GM21381 (cell line): ENCODE measurements at regions not wholly inside any gene's neighbourhood (a gene's known extent, or its start where the extent isn't known, plus 50 kb on each side); places are given as distances from the start of the nearest gene placed in this dataset.
"Not testable (repeated sequence)": the region's sequence is repeated elsewhere in the genome, so short reads cannot be mapped to it uniquely, and the experiment has no call there.

Source experiments
- ATAC-seq: cut with Tn5 transposase; IDR thresholded peaks from one replicate; pipeline ENCODE4 v1.9.1; 2021; ENCODE audit warnings: mild to moderate bottlenecking, moderate library complexity; ENCODE audit not compliant: unreplicated experiment

DNA sequence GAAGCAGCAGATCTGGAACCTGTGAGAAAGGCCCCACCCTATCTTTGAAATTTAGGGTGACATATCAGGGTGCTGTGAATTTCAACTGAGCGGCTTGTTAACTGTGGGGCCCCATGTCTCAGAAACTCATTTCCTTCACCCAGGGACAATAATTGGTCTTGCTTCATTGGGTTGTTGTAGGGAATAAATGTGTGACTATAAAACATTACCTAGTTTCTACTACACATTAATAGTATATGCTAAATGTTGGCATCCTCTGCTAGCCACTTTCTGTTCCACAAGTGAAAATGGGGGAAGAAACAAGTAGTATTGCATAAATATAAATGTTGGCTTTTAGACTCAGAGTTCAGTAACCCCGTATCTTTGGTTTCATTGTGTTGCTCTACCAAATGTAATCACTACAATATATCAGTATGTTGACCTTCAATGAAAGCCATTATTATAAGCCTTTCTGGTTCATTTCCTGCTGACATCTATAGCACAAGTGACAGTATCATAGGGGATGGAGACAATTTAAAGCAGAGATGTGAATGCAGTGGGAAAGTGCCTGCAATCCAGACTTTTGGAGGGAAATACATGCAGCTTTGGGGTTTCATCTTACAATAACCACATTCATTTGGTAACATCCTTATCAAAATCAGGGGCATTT lies 905.5 kb upstream of the RAG2 start:
- ATAC-seq: peak; percentile 47

DNA sequence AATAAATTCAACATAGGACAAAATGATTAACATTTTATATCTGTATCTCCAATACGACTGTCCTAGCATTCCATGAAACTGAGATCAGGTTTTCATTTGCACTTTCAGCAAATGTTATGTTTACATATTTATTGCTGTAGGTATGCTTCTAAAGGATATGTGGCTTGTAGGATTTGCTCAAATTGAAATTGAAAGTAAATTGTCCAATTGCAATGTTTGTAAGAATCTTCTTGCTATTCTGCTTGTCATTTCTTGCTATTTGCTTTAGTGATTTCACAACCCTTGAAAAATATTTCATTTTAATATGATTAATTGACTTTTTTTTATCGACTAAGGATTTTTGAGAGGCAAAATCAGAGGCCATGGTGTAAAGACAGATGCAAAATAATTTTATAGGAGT lies 904.2 kb upstream of the RAG2 start:
- ATAC-seq: no peak

DNA sequence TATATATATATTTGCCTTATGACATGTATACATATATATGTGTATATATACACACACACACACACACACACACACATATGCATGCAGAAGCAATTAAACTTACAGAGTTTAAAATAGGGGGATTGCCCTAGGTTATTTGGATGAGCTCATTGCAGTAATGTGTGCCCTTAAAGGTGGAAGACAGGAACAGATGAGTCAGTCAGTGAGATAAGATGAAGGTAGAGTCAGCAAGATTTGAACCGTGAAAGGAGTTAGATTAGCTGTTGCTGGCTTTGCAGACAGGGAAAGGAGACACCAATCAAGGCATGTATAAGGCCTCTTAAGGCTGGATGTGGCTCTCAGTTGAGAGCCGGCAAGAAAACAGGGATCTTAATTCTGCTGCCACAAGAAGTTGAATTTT lies 902.4 kb upstream of the RAG2 start:
- no peak for ATAC-seq

DNA sequence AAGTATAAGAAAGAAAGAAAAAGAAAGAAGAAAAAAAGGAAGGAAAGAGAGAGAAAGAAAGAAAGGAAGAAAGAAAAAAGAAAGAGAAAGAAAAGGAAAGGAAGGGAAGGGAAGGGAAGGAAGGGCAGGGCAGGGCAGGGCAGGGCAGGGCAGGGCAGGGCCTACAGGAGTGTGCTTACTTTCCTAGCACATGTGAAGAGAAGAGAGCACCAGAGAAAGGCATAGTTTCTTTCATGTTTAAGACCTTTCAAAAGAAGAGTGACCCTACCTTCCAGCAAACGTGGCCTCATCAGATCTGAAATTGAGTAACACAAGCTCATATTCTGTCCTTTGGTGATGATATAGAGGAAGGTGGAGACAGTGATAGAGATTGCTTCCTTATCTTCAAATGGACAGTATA lies 899.3 kb upstream of the RAG2 start:
- ATAC-seq: no peak

DNA sequence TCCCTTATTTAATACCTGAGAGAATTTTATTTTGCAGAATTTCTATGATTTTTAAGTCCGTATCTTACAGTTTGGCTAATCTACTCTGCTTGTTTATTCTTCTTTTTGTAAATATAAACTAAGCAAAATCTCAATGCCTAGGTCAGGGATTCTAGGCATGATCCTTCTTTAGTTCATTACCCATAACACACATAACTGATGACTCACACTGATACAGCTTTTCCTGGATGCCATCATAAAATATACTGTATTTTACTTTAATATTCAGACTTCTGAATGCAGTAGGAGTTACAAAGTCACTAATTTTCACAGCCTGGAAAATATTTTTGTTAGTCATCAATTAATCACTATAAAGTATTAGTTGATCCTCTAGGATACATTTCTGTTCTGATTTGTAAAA lies 898.2 kb upstream of the RAG2 start:
- no peak for ATAC-seq

DNA sequence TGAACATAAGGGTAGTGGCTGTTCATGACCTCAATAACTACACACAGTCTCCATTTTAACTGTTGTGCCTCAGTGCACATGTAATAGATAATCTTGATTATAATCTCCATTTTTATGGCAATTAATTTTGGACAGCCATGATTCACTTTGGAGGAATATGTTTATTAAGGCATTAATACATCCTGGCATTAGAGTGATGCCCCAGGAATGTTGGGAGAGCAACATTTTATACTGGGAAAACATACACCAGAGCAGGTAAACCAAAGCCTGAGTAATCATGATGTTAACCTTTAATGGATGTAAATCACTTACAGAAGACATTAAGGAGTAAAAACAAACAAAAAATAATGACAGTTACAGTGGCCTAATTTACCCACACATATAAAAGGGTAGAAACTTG lies 886.3 kb upstream of the RAG2 start:
- ATAC-seq: no peak

DNA sequence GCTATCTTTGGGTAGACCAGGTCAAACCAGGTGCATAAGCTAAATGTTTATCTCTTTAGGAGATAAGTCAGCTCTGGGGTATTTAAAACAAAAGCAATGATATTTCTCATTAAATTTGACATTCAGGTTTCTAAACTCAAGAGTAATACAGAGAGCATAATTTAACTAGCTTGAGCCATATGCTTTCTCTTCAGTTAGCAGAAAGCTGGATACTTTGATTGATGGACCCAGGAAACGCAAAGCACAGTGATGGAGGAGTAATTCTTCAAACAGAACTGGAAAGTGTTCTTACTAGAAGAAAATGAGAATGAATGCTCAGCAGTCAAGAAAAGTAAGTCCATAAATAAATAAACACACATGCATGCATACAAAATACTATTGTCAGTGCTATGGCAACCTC lies 885.7 kb upstream of the RAG2 start:
- ATAC-seq: no peak

DNA sequence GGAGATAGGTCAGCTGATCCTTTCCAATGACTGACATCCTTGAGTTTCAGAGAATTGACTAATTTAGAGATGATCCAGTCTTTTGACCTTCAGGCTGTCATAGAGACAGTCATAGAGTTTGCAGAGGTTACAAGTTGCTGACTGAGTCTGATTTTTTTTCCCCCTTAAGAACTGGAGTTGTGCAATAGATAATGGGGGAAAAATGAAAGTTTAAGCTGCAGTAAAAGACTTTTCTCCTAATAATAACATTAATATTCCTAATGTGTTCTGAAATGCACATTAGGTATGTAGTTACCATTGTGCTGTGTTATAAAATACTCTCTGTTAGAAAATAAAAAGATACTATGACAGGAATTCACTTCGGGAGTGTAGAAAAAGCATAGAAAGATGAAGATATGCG lies 876.9 kb upstream of the RAG2 start:
- no peak for ATAC-seq

DNA sequence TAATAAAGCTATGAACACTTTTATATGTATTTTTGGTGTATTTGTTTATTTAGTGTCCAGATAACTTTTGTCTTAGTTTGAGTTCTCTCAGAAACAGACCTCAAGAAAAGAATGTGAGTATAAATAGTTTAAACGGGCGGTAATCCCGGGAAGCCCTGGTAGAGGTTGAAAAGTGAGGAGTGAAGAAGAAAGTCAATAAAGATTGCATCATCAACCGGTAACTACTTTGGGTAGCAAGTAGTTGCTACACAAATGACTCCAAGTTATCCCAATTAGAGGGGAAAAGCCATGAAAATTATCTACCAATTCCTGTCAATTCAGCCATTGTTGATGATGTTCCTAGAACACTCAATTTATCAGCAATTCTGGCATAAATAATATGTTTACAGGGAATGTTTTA lies 870.3 kb upstream of the RAG2 start:
- ATAC-seq: no peak

DNA sequence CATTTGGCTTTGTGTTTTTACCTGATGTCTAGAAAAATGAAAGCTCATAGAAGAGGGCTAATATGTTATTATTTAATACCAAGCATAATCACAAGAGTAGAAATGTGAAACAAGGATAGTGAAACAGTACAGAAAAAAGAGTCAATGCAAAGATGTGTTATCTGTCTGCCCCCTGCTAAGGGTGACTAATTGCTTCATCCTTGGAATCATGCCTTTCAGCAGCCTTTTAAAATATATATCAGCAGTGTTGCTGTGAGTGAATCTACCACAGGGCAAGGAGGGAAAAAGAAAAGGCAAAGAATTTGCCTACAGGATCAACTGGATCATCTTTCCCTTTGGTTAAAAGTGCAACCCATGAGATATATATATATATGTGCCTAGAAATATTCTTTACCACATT lies 867.2 kb upstream of the RAG2 start:
- no peak for ATAC-seq

DNA sequence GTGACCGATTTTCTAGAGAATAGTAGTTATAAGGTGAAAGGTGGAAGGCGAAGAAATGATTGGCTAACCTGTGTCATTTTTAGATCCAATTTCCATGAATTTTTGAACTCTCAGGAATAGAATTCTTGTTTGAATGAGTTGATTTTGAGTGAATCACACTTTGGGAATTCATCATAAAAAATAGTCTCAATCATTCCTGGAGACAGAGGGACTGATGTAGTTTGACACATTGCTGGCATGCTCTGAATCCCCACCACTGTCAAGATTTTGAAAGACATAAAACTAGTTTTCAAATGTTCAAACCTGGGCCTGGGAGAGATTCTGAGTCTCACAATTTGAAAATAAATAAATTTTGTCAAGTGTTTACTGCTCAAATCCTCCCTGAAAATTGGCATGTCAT lies 861.4 kb upstream of the RAG2 start:
- no peak for ATAC-seq

DNA sequence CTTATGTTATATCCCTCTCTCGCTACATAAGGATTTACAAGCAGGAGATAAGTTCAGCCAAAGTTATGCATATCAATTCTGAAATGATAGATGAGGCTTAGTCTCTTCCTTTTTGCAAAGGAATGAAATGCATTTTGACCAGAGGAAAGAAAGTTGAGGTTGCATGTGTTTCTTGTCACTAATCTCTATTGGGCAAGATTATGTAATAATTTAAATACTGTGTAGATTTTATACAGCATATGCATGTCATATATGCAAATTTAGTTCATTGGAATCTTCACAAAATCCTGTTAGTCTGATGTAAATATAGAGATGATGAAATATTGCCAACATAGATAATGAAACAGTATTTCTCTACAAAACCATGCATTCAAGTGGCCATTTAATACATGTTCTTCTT lies 858.7 kb upstream of the RAG2 start:
- no peak for ATAC-seq

DNA sequence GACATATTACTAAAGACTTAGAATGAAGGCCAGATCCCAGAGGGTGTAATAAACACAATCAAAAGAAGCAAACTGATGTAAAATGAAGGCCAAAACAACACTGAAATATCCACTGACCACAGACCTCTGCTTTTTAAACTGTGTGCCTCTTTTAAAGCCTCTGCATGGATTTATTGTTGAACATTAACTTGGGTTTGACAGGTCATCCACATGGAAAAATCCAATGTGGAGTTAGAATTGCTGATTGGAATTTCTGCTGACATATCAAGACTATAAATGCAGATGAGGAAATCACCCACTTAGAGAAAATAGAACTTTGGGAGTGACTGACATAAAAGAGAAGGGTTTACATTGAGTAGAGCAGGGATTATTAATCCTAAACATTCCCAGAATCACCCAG lies 853.9 kb upstream of the RAG2 start:
- ATAC-seq: no peak

DNA sequence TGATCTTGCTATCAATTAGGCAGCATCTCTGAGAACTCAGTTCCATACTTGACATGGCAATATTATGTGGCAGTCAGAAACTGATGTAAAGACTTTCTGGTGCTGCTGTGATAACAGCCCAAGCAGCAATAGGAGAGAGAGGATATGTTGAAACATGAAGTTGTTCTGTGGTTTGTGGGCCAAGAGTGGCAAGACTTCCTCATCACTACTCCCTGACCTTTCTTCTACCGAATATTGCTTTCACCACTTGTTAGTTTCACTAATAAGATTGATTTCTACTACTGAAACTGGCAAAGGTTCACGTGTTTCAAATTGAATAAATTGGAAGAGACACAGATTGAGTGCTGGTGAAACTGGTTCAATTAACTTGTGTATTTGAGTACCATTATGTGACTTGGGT lies 852.6 kb upstream of the RAG2 start:
- ATAC-seq: peak; percentile 69

DNA sequence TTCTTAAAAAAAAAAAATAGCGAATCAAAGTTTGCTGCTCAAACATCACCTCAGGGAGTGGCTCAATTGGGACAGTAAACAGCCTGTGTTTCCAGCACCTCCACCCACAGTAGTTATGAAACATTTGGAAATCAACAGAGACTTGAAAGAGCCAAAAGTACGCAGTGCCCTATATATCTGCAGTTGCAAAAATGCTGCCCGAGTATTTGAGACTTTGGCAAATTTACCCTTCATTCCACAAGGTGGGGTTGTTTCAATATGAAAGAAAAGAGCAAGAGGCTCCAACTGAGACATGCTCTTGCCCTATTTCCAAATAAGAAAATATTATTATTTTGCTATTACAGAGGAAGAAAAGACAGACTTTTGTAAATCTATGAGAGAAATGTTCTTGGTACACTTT lies 851.1 kb upstream of the RAG2 start:
- no peak for ATAC-seq

DNA sequence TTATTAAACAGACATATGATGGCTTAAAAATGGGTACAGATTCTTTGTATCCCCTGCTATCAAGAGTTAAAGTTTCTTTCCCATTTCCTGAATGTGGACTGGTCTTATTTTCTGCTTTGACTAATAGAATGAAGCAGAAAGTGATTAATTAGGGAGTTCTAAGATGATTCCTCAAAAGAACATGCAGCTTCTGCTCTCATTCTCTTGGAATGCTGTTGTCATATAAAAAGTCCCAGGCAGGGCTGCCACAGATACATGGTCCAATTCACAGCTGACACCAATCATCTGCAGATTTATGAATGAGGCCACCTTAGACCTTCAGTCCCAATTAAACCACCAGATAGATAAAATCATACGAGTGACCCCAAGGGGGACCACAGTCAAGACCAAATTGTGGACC lies 844.5 kb upstream of the RAG2 start:
- no peak for ATAC-seq

DNA sequence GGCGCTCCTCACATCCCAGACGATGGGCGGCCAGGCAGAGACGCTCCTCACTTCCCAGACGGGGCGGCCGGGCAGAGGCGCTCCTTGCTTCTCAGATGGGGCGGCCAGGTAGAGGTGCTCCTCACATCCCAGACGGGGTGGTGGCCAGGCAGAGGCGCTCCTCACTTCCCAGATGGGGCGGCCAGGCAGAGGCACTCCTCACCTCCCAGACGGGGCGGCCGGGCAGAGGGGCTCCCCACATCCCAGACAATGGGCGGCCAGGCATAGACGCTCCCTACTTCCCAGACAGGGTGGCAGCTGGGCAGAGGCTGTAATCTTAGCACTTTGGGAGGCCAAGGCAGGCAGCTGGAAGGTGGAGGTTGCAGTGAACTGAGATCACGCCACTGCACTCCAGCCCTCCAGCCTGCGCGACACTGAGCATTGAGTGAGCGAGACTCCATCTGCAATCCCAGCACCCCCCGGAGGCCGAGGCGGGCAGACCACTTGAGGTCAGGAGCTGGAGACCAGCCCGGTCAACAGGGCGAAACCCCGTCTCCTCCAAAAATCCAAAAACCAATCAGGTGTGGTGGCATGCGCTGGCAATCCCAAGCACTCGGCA lies 833.7 kb upstream of the RAG2 start:
- not testable (repeated sequence) for ATAC-seq

DNA sequence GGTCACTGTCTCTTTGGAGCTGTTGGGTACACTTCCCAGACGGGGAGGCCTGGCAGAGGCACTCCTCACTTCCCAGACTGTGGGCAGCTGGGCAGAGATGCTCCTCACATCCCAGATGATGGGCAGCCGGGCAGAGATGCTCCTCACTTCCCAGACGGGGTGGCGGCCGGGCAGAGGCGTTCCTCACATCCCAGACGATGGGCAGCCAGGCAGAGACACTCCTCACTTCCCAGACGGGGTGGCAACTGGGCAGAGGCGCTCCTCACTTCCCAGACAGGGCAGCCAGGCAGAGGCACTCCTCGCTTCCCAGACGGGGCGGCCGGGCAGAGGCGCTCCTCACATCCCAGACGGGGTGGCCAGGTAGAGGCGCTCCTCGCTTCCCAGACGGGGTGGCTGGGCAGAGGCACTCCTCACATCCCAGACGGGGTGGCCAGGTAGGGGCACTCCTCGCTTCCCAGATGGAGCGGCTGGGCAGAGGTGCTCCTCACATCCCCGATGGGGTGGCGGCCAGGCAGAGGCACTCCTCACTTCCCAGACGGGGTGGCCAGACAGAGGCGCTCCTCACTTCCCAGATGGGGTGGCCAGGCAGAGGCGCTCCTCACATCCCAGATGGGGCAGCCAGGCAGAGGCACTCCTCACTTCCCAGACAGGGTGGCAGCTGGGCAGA lies 833.1 kb upstream of the RAG2 start:
- not testable (repeated sequence) for ATAC-seq

DNA sequence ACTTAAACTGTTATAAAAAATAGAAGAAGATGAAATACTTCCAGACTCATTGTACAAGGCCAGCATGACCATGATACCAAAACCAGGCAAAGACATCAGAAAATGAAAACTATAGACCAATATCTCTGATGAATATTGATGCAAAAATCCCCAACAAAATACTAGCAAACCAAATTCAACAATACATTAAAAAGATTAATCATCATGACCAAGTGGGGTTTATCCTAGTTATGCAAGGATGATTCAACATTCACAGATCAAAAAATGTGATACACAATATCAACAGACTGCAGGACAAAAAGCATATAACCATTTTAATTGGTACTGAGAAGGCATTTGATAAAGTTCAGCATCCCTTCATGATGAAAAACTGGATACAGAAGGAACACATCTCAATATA lies 824.5 kb upstream of the RAG2 start:
- ATAC-seq: no peak

DNA sequence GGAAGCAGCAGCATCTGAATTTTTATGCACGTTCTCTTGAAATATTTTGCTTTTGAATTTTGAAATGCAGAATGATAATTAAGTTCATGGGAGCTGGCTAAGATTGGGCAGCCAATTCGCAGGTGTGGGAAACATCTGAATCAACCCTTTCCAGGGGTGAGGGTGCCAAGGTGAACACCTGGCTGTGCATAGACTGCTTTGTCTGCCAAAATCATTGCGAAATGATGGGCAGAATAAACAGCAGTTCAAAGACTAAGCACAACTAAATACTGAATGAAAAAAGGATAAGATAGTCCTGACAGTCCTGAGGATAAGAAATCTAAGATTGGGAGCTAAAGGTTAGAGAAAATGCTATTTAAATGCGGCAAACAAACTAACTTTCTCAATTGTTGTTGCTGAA lies 813.3 kb upstream of the RAG2 start:
- no peak for ATAC-seq

DNA sequence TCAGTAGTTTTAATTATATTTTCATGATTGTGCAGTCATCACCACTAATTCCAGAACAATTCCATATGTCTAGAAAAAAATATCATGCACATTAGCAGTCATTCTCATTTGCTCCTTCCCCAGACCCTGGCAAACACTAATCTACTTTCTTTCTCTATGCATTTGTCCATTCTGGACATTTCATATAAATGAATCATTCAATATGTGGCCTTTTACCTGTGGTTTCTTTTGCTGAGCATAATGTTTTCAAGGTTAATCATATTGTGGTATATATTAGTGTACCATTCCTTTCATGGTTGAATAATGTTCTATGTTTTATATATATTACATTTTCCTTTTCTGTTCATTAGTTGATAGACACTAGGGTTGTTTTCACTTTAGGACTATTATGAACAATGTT lies 811.1 kb upstream of the RAG2 start:
- no peak for ATAC-seq

DNA sequence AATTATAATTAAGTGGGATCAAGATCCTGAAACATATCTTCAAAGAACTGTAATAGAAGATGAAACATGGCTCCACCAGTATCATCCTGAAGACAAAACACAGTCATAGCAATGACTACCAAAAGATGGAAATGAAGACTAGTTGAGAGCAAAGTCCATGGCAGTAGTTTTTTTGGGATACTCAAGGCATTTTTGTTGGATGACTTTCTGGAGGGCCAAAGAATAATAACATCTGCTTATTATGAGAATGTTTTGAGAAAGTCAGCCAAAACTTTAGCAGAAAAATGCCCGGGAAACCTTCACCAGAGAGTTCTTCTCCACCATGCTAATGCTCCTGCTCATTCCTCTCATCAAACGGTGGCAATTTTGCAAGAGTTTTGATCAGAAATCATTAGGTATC lies 809.4 kb upstream of the RAG2 start:
- no peak for ATAC-seq

DNA sequence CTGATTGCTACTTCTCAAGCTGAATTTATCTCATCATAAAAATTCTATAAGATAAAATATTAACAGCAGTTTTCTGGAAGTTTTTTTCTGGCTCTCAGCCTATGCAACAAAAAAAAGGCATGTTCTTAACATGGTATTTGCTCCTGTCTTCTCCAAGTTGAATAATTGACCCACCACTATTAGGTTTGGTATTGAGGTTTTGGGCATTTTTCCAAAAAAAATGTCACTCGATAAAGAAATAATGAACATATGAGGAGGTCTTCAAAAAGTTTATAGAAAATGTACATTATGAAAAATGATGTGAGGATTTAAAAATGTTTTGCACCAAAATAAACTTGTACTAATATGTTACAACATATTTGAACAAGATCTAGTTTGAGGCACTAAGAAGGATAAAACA lies 808.6 kb upstream of the RAG2 start:
- ATAC-seq: no peak
